ENCODE measurements at regions not wholly inside any gene's neighbourhood (a gene's known extent, or its start where the extent isn't known, plus 50 kb on each side); places are given as distances from the start of the nearest gene placed in this dataset.

DNA sequence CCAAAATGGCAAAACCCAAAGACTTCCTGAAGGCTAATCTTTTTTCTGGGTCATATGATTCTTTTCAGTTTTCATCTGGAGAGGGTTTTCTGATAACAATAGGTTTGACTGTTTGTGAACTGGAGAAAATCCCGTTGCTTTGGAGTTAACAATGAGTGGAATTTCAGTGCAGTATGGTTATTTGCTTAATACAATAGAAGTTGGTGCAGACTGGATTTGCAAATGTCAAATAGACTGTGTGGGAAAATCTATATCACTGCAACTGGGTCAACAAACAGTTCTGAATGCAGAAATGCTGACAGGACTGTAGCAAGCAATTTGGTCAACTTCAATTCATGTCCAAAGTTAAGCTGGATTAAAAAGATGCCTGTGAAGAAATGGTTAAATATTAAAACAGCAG, 267.5 kb upstream of the ARGLU1 start:
- H3K27me3 ChIP-seq (ENCODE audit: insufficient read depth, low read depth): no peaks in the 10 kb centered on the region
- no peaks in the 10 kb centered on the region for H3K36me3 ChIP-seq (ENCODE audit: insufficient read depth)
- no peaks in the 10 kb centered on the region for H3K79me2 ChIP-seq (ENCODE audit: insufficient read depth, low read depth)
- no peak overlapping the region for H3K4me2 ChIP-seq
- H2AFZ ChIP-seq (ENCODE audit: low read depth): no peak overlapping the region
- no peak overlapping the region for H3K9ac ChIP-seq
- no peaks in the 10 kb centered on the region for H3K4me1 ChIP-seq (ENCODE audit: low read depth, poor library complexity, severe bottlenecking)
- H4K20me1 ChIP-seq (ENCODE audit: insufficient read depth): no peaks in the 10 kb centered on the region
- no peak overlapping the region for H3K4me3 ChIP-seq (IDR thresholded peaks at IDR 0.05; ENCODE audit: insufficient read depth, low read depth, low read length)
- TF ChIP-seq, protein P1, sequence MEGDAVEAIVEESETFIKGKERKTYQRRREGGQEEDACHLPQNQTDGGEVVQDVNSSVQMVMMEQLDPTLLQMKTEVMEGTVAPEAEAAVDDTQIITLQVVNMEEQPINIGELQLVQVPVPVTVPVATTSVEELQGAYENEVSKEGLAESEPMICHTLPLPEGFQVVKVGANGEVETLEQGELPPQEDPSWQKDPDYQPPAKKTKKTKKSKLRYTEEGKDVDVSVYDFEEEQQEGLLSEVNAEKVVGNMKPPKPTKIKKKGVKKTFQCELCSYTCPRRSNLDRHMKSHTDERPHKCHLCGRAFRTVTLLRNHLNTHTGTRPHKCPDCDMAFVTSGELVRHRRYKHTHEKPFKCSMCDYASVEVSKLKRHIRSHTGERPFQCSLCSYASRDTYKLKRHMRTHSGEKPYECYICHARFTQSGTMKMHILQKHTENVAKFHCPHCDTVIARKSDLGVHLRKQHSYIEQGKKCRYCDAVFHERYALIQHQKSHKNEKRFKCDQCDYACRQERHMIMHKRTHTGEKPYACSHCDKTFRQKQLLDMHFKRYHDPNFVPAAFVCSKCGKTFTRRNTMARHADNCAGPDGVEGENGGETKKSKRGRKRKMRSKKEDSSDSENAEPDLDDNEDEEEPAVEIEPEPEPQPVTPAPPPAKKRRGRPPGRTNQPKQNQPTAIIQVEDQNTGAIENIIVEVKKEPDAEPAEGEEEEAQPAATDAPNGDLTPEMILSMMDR (conservative IDR thresholded peaks at IDR 0.05; ENCODE audit: low read depth, low read length): no peak
- H3K27ac ChIP-seq: no peak overlapping the region

DNA sequence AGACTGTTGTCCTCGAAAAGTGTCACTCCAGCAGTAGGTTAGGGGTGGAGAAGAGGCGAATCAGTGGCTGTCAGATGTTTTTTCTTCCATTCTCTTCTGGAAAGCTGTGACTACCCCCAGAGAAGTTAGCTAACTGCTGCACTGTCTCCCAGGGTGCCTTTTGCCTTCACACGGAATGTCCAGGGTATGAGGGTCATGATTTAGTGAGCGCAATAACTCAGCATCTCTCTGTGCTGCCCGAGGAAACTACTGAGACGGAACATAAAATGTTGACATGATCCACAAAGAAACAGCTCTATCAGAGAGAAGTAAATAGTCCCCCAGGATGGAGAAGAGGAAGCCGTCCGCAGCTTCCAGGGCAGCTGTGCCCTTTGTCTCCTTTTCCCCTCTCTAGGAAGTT, 254.0 kb upstream of the ARGLU1 start:
- Histone ChIP-seq H4K20me1 (ENCODE audit: insufficient read depth) (no peaks in the 10 kb centered on the region), H3K27ac (no peak overlapping the region), H3K9ac (no peak overlapping the region), H2AFZ (ENCODE audit: low read depth) (no peak overlapping the region), H3K4me2 (no peak overlapping the region), H3K27me3 (ENCODE audit: insufficient read depth, low read depth) (no peaks in the 10 kb centered on the region), H3K4me3 (IDR thresholded peaks at IDR 0.05; ENCODE audit: insufficient read depth, low read depth, low read length) (no peak overlapping the region), H3K36me3 (ENCODE audit: insufficient read depth) (no peaks in the 10 kb centered on the region), H3K79me2 (ENCODE audit: insufficient read depth, low read depth) (no peaks in the 10 kb centered on the region), H3K4me1 (ENCODE audit: low read depth, poor library complexity, severe bottlenecking) (no peaks in the 10 kb centered on the region)
- TF ChIP-seq, protein P1 (conservative IDR thresholded peaks at IDR 0.05; ENCODE audit: low read depth, low read length): no peak

- no peak overlapping the region for H3K4me2 ChIP-seq
- no peak overlapping the region for H2AFZ ChIP-seq (ENCODE audit: low read depth)
- H4K20me1 ChIP-seq (ENCODE audit: insufficient read depth): no peaks in the 10 kb centered on the region
- no peaks in the 10 kb centered on the region for H3K79me2 ChIP-seq (ENCODE audit: insufficient read depth, low read depth)
- TF ChIP-seq, protein P1 (conservative IDR thresholded peaks at IDR 0.05; ENCODE audit: low read depth, low read length): no peak
- no peak overlapping the region for H3K9ac ChIP-seq
- H3K27ac ChIP-seq: no peak overlapping the region
- no peaks in the 10 kb centered on the region for H3K27me3 ChIP-seq (ENCODE audit: insufficient read depth, low read depth)
- H3K36me3 ChIP-seq (ENCODE audit: insufficient read depth): no peaks in the 10 kb centered on the region
- no peak overlapping the region for H3K4me3 ChIP-seq (IDR thresholded peaks at IDR 0.05; ENCODE audit: insufficient read depth, low read depth, low read length)
- H3K4me1 ChIP-seq (ENCODE audit: low read depth, poor library complexity, severe bottlenecking): no peaks in the 10 kb centered on the region
These were observed 251.7 kb upstream of the ARGLU1 start for GRCh38 chr13:106819413-106820180.

DNA sequence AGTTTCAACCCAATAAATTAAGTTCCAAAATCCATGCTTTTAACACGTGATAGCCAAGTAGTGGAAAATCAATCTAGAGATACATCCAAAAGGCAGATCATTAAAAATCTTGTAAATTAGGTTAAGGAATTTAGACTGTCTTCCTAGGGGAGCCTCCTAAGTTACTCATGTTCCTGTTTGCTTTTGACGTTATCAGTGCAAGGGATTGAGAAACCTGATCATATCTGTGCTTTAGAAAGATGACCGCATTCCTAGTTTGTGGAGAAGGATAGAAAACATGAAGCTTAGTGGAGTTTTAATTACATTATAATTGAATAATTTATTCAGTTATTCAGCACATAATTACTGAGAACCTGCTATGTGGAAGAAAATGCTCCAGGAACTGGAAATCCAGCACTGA, 251.0 kb upstream of the ARGLU1 start:
- H2AFZ ChIP-seq (ENCODE audit: low read depth): no peak overlapping the region
- H3K4me1 ChIP-seq (ENCODE audit: low read depth, poor library complexity, severe bottlenecking): no peaks in the 10 kb centered on the region
- no peak overlapping the region for H3K4me2 ChIP-seq
- no peak overlapping the region for H3K4me3 ChIP-seq (IDR thresholded peaks at IDR 0.05; ENCODE audit: insufficient read depth, low read depth, low read length)
- TF ChIP-seq, protein P1 (conservative IDR thresholded peaks at IDR 0.05; ENCODE audit: low read depth, low read length): no peak
- H3K9ac ChIP-seq: no peak overlapping the region
- H3K27me3 ChIP-seq (ENCODE audit: insufficient read depth, low read depth): no peaks in the 10 kb centered on the region
- H4K20me1 ChIP-seq (ENCODE audit: insufficient read depth): no peaks in the 10 kb centered on the region
- no peaks in the 10 kb centered on the region for H3K79me2 ChIP-seq (ENCODE audit: insufficient read depth, low read depth)
- no peaks in the 10 kb centered on the region for H3K36me3 ChIP-seq (ENCODE audit: insufficient read depth)
- no peak overlapping the region for H3K27ac ChIP-seq

Measured in KMS-11 (cell line).